Right forelimb (tissue), 1 donor: ENCODE measurements at regions not wholly inside any gene's neighbourhood (a gene's known extent, or its start where the extent isn't known, plus 50 kb on each side); places are given as distances from the start of the nearest gene placed in this dataset.

Experiments used
- DNase-seq: peaks from one replicate; pipeline ENCODE4 v3.0.0-alpha.2; 2018

DNA sequence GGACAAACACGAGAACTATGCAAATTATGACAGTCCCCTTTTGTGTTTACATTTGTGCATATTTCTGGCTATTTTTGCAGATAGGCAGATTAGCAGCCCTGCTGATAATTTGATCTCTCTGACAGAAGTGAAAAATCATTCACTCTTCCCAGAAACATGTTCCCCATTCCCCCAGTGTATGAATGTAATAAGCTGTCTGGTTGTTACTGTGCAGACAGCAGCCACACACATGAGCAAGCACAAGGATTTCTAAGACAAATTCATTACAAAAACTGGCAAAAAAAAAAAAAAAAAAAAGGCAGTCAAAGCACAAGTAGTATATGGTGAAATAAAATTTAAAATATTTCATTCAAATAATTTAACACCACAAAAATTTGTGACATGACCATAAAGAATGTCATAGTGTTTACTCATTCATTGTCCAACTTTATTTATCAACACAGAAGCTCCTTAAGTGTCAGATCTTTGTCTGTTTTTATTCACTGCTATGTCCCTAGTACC, 95.5 kb upstream of the VGLL2 start:
- no peak for DNase-seq

DNA sequence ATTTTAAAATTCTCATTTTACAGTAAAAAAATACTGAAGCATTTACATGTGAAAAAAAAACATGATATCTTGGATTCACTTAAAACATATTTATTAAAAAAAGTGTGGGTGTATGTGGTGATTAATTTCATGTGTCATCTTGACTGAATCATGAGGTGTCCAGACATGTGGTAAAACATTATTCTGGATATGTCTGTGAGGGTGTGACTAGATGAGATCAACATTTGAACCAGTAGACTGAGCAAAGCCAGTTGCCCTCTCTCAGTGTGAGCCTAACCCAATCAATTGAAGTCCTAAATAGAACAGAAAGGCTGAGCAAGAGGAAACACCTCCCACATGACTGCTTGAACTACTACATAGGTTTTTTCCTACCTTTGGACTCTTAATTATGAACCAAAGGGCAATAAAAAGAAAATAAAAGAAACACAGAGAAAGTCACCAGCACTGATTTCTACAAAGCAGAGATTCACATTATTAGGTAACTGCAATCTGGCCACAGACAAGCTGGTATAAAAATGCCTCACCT, 90.5 kb upstream of the VGLL2 start:
- no peak for DNase-seq

DNA sequence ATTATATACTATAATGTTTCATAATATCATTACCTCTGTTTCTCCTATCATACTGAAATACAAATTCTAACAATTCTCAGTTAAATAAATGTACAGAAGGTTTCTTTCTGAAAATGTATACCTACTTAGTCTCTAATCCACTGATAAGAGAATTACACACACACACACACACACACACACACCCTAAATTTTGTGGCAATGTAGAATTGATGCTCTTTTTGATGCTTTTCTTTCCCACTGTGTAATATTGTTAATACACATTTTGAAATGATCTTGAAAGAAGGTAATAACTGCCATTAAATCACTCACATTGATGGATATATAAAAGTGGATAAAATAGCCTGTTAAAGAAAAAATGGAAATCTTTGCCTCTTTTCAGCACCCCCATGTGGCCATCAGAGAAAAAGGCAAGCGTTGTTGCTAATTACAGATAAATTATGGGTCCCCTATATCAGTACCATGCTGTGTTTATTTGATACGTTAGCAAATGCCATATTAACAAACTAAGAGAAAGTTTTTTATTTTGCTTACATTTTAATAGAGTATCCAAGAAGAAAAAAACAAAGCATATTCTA, 76.6 kb upstream of the VGLL2 start:
- no peak for DNase-seq

DNA sequence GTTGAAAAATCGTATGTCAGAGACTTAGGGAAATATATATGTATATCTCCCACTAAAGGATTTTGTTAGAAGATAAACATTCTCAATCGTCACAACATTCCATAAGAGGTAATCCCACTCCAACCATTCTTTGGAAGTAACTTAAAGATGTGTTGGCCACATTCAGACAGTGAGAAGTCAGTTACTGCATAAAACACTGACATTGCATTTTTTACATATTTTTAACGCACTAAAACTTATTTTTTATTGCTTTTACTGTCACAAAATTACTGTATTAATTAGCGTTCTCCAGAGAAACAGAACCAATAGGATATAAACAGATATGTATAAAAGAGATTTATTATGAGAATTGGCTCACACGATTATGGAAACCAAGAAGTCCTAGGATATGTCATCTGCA, 74.3 kb upstream of the VGLL2 start:
- DNase-seq: no peak

DNA sequence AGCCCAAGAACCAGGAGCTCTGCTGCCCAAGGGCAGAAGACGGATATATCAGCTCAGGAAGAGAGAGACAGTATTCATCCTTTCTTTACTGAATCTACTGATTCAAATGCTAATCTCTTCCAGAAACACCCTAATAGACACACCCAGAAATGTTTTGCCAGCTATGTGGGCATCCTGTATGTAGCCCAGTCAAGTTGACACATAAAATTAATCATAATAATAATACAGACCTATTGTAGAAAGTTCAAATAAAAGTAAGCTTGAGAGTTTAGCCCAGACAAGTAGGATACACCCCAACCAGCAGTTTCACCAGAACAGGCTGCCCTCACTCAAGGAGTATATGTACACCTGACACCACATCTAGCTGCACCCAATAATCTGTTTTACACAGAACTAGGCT, 73.9 kb upstream of the VGLL2 start:
- DNase-seq: no peak

DNA sequence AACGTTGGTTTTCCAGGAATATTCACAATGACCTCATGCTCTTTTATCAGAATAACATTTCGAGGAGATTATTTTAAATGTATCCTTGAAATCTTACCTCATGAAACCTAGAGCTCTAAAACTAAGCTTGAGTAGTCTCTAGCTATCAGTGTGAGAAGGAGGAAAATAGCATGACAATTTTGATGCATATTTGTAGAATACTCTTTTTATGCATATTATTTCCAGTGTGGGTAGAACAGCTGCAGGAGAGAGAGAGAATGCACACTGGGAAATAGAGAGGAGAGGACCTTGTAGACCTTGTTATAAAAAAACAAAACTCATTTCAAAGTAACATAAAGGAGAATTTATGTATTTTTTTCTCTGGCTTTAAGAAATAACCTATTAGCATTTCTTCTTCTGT, 71.1 kb upstream of the VGLL2 start:
- DNase-seq: no peak

DNA sequence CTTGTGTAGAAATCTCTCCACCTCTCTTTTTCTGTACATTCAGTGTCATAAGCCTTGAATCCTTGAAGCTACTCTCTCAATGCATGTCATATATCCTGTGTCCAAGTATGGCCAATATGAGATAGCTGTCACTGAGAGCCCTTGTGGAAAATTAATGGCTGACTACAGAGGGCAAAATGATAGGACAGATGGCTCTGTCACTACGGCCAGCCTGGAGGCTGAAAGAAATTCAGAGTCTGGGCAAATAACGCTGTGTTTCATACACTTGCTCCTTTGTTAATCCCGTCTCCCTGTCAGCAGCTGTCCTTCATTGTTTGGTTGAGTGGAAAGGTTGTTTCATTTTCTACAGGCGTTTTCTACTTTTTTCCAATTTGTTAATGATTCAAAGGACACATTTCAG, 70.4 kb upstream of the VGLL2 start:
- no peak for DNase-seq

DNA sequence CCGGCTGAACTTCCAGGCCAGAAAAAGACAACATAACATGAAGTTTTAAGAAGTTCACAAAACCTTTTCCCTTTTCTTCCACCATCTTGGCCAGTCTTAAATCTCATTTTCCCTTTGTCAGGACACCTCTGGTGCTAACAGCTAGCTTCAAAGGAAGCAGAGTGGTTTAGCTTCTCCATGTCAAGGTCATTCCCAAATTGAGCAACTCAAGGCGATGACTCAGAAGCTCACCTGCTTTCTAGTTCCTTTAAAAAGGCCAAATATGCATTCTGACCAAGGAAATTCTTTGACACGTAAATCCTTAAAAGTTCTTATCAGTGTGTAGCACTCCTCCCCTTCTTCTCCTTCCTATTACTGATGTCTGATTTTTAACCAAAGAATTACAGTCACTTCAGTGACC, 69.6 kb upstream of the VGLL2 start:
- no peak for DNase-seq

DNA sequence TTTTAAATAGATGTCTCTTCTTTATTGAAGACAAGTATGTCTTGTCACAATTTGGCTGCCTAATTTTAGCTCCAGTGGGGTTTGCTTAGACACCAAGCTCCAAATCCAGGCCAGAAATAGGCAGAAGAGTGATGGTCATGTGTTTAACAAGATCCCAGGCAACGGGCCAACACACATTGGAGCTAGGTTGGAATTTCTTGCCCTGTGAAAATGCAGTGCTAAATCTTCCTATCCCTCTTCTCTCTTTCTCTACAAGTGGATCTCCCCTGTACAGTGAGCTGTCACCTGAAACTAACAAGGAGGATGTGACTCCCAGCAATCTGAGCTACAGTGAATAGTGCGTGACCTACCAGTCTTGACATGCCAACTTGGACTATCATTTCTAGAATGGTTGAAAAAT, 65.3 kb upstream of the VGLL2 start:
- DNase-seq: no peak

DNA sequence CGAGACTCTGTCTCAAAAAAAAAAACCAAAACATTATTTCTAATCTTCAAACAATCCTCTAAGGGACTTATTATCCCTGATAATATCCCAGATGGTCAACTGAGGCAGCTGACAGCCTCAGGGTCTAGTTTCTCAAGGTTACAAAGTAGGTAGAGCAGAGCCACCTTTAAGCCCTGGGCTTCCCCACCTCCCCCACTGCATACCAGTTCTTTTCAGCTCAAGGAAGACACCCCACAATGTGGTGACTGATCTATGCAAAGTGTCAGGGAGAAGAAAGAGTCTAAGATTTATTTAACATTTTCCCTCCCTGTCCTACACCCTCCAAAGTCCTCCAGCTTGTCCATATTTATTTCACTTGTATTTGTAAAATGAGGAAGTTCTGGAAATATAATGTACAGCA, 60.5 kb upstream of the VGLL2 start:
- no peak for DNase-seq

DNA sequence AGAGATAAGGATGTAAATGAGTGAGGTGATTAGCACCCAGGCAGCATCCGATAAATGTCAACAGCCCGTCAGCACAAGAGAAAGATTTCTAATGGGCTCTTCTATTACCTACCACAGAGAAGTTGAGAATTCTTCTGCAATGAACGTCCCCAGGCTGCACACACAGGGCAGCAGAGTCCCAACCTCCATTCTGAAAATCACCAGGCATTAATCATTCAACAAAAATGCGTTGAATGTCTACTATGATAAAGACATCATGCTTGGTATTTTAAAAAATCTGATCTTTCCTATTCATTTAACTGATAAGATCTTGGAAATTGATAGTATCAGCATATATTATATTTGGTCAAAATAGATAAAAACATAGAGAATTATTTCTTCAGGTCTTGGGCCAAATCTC, 59.5 kb upstream of the VGLL2 start:
- DNase-seq: no peak

DNA sequence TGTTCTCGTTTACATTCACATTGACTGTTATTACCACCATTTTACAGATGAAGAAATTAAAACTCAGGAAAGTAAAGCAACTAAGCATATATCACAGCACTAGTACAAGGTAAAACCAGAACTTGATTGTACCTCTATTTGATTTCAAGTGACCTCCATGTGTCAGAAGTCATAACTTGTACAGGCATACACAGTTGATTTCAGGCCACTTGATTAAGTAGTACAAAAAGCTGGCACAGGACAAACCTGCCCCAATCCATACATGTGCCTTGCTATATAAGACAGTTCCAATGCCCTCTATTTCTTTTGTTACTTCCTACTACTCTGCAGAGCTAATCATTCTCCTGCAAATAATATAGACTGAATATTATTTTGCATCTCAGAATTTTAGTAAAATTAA, 58.8 kb upstream of the VGLL2 start:
- DNase-seq: no peak

DNA sequence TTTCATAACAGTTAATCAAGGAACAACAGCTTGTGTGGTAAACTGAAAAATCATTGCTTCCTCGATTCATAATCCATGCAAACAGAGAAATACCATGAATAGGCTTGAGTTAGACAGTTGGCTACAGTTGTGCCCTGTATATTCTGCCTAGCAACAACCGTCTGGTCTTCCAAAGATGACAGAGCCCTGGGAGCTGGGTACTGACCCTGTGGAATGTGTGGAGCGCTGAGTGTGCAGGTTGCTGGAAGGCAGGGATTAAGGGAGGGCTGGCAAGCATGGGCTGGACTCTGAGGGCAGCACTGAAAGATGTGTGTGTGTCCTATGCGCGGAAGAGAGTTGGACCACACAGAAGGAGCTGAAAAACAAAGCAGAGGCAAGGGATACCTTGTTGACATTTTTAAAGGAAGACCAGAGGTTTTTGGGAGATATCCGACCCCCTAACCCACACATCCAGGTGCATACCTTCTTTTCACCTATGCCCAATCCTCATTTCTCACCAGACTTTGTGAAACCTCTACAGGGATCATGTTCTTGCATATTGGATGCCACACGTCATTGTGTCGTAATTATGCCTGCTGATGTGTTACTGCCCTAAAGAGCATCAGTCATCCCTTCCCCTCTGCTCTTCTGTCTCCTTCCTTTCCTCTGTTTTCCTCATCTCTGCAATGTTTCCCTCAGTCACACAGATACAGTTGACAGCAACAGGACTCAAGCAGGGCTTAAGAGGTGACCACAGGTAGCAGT, 58.2 kb upstream of the VGLL2 start:
- peak; percentile 48 for DNase-seq

DNA sequence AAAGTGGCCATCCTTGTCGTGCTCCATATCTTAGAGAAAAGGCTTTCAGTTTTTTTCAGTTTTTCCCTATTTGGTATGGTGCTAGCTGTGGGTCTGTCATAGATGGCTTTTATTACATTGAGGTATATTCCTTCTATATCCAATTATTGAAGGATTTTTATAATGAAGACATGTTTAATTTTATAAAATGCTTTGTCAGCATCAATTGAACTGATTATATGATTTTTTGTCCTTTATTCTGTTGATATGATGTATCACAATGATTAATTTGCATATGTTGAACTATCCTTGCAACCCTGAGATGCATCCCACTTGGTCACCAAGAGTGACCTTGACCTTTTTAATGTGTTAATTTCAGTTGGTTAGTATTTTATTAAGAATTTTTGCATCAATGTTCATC, 55.1 kb upstream of the VGLL2 start:
- no peak for DNase-seq

DNA sequence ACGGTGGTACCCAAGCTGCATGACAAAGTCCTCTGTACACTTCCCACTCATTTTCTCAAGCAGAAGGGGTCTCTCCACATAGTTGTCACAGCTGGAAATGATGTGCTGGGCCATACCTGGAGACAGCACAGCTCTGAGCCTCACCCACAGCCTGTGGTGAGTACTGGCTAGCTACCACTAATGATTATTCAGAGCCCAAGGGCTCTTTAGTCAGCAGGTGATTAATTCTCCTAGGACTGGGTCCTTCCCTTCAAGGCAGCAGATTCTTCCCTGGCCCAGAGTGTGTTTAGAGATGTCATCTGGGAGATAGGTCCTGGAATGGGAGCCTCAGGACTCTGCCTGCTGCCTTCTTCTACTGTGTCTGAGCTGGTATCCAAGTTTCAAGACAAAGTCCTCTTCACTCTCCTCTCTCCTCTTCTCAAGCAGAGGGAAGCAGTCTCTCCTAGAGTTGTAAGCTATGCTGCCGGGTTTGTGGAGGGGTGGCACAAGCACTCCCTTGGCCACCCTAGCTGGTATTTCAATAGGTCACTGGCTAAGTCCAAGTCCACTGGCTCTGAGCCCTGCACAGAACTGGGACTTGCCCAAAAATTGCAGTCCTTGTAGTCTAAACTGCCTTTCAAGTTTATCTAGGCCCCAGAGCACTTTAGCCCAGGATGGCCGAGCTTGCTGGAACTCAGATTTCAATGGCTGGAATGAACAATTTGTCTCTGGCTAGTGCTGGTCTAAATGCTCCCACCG, 49.8 kb upstream of the VGLL2 start:
- no peak for DNase-seq
